ENCODE measurements at regions not wholly inside any gene's neighbourhood (a gene's known extent, or its start where the extent isn't known, plus 50 kb on each side); places are given as distances from the start of the nearest gene placed in this dataset.

DNA sequence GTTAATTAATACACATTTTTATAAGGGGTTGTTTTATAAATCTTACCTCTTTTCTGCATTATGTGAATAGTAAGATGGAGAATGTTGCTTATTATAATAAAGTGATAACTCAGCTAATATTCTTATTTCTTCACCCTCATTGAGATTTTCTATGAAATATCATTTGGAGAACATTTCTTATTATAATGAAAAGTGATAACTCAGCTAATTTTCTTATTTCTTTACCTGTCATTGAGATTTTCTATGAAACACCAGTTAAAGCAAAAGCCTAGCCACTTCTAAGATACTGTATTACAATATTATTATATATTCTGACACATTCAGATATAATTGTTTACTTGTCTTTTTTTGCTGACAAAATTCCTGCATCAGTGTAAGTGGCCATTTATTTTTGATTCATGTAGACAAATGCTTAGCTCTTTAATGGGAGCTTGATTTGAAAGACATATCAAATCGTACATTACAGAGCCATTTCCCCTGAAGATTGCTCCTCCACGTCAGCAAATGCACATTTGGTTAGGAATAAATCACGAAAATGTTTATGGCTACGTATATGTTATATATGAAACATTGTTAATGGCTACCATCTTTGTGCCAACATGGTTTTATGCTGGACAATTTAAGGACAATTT is 427.5 kb downstream of the CHL1 start:
- DNase-seq (ENCODE audit: extremely low read depth in 1 of 11, low read depth in 9 of 11, low spot score in 4 of 11): no peak

DNA sequence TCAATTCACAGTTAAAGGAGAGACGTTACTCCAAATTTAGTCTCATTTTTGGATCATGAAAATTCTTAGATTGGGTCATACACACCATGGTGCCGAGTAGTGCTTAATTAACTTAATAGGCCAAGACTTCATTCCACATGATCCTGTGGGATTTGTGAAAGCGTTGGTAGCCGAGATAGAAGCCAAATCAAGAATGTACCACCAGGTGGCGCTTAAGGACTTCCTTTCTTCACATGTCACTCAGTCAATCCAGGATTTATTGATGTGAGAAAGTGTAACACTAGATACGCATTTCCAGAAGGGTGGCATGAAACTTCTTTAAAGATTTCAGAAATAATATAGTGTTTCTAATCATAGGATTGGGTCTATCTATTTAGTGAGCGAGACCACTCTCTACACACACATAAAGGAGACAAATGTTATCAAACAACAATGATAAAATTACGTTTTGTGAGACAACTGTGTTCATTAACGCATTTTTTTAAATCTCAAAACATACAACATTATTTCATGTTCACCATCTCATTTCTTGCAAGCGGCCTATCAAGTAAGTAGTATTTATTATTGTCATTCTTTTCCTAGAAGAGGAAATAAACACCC is 436.1 kb downstream of the CHL1 start:
- peak; percentile 35 to 71 (median 56) for DNase-seq (ENCODE audit: extremely low read depth in 1 of 11, low read depth in 9 of 11, low spot score in 4 of 11)

DNA sequence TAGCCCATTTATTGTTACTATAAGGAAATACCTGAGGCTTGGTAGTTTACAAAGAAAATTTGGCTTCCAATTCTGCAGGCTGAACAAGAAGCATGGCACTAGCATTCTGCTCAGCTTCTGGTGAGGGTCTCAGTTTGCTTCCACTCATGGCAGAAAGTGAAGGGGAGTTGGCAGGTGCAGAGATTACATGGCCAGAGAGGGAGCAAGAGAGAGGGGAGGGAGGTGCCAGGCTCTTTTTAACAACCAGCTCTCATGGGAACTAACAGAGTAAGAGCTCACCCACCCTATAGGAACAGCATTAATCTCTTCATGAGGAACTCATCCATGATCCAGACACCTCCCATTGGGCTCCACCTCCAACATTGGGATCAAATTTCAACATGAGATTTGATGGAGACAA is 437.9 kb downstream of the CHL1 start:
- no peak for DNase-seq (ENCODE audit: extremely low read depth in 1 of 11, low read depth in 9 of 11, low spot score in 4 of 11)

DNA sequence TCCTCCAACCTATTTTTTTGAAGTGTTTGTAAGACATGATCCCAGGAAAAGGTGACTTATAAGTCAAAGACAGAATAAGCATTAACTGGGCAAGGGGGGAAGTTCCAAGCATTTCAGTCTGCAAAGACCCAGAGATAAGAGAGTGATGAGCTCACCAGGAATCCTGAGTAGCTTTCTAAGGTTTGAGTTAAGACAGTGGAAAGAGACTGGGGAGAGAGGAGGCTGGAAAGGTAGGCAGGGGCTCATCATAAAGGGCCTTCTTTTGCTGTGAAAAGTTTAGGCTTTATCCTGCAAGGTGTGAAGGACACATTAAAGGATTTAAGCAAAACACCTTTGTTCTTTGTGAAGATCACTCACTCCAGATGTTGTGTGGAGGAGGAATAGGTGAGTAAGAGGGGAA is 438.8 kb downstream of the CHL1 start:
- DNase-seq (ENCODE audit: extremely low read depth in 1 of 11, low read depth in 9 of 11, low spot score in 4 of 11): no peak

DNA sequence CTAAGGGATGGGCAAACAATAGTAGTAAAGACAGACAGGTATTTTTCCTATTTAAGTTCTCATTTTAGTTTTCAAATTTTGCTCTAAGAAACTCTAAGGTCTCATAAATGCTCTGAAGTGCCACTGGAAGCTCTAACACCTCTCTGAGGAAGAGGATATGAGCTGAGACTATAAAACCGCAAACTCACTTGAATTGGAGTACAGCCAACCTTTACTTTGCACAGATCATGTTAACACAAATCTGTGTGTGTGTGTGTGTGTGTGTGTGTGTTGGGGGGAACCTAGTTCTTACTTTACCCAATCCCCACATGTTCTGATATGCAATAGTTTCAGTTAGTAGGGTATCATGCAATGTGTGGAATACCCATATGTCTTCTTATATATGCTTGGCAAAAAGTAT is 446.8 kb downstream of the CHL1 start:
- DNase-seq (ENCODE audit: extremely low read depth in 1 of 11, low read depth in 9 of 11, low spot score in 4 of 11): no peak

DNA sequence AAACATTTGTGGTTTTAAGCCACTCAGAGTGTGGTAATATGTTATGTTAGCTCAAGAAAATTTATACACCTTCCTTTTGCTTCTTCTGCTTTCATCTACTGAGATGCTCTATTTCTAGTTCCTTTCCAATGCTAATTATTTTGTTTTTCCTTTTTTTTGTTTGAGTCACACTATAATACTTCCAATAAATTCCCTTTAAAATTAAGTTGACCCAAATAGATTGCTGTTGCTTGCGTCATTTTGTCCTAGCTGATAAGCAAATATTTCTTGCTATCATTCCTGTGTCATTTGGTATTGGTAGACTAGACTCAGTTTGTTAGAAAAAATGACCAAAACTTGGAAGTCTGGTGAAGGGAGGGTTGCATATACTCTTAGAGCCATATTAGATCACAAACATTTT is 437.0 kb upstream of the CNTN6 start:
- no peak for DNase-seq (ENCODE audit: extremely low read depth in 1 of 11, low read depth in 9 of 11, low spot score in 4 of 11)

DNA sequence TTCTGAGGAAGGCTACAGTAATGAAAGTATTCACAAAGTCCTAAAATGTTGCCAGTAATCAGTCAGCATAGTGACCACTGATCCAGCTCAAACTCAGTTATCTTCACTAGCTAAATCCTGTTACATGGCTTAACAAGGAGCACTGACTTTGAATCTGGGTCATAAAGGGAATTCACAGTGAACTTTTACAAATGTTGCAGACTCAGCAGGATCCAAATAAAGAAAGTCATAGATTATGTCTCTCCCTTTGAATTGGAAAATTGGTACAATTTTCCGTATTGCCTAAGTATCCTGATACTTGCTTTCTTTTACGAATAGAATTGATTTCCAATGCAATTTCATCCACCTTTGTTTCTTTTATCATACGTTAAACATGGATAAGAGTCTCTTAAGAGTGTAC is 431.5 kb upstream of the CNTN6 start:
- DNase-seq (ENCODE audit: extremely low read depth in 1 of 11, low read depth in 9 of 11, low spot score in 4 of 11): no peak

DNA sequence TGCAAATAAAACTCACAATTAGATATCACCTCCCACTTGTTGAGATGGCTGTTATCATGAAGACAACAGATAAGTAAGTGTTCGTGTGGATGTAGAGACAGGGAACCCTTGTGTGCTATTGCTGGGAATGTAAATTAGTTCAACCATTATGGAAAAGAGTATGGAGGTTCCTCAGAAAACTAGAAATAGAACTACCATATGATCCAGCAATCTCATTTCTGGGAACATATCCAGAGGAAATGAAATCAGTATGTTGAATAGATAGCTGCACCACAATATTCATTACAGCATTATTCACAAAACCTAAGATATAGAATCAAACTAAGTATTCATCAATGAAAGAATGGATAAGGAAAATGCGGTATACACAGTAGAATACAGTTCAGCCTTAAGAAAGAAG is 418.7 kb upstream of the CNTN6 start:
- DNase-seq (ENCODE audit: extremely low read depth in 1 of 11, low read depth in 9 of 11, low spot score in 4 of 11): no peak

DNA sequence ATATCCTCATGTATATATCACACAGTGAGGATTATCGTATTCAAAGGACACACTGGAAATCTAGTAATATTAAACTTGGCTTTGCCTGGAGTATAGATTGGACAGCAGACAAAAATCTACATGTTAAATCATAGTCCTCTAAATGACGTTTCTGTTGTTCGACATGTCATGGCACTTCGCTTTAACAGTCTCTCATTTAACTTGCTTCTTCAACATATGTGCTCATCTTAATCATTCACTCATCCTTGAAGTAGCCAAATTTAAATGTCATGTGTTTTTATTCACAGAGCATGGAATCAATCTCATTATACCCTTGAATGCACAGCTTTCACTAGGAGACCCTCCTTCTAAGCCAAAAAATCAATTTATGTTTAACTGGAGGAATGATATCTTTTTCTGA is 417.0 kb upstream of the CNTN6 start:
- DNase-seq (ENCODE audit: extremely low read depth in 1 of 11, low read depth in 9 of 11, low spot score in 4 of 11): no peak

DNA sequence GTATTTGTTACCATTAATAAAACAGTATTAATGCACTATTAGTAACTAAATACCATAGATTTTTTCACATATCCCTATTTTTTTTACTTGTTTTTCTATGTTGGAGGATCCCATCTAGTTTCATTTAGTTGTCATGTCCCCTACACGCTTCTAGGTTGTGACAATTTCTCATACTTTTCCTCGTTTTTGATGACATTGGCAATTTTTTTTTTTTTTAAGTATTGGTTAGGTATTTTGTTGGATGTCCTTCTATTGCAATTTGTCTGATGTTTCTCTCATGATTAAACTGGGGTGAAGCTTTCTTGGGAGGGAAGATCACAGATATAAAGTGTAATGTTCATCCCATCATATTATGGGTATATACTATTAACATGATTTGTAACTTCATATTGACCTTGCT is 409.1 kb upstream of the CNTN6 start:
- no peak for DNase-seq (ENCODE audit: extremely low read depth in 1 of 11, low read depth in 9 of 11, low spot score in 4 of 11)

DNA sequence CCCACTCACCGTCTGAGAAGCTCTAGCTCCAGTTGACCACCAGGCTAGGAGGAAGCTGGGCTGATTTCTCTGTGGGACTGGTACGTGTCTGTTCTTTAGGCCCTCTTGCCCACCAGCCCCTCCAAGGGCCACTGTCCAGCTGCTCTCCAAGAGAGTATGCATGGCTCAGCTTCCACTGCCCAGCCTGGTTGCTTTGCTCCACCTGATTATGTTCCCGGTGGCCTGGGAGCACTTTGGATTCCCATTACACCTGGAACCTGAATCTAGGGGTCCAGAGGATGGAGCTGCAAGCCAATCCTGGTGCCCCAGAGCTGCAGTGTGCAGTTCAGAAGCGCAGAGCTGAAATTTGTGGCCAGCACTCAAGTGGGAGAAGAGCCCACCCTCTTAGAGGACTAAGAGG is 402.1 kb upstream of the CNTN6 start:
- no peak for DNase-seq (ENCODE audit: extremely low read depth in 1 of 11, low read depth in 9 of 11, low spot score in 4 of 11)

DNA sequence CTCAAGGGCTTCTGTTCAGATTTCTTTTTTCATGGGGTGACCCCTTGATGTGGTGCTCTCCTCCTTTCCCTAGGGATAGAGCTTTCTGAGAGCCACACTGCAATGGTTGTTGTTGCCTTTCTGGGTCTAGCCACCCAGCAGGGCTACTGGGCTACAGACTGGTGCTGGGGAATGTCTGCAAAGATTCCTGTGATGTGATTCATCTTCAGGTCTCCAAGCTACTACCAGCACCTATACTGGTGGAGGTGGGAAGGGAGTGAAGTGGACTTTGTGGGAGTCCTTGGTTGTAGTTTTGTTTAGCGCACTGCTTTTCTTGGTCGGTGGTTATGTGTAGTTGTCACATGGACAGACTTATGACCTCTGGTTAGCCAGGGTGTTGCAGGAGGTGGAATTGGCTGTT is 392.3 kb upstream of the CNTN6 start:
- DNase-seq (ENCODE audit: extremely low read depth in 1 of 11, low read depth in 9 of 11, low spot score in 4 of 11): no peak

DNA sequence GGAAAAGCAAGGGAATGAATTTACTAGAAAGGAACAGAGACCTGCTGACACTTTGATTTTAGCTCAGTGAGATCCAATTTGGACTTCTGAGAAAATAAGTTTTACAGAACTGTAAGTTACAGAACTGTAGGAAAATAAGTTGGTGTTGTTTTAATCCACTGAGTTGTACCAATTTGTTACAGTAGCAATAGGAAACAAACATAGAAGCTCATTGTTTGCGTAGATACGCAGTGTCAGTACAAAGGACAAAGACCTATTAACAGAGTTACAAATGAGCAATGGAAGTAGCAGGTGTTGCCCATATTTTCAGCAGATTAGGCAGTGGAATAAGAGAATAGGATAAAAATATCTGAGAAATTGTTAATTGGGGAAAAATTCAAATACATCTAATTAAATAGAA is 385.8 kb upstream of the CNTN6 start:
- no peak for DNase-seq (ENCODE audit: extremely low read depth in 1 of 11, low read depth in 9 of 11, low spot score in 4 of 11)

DNA sequence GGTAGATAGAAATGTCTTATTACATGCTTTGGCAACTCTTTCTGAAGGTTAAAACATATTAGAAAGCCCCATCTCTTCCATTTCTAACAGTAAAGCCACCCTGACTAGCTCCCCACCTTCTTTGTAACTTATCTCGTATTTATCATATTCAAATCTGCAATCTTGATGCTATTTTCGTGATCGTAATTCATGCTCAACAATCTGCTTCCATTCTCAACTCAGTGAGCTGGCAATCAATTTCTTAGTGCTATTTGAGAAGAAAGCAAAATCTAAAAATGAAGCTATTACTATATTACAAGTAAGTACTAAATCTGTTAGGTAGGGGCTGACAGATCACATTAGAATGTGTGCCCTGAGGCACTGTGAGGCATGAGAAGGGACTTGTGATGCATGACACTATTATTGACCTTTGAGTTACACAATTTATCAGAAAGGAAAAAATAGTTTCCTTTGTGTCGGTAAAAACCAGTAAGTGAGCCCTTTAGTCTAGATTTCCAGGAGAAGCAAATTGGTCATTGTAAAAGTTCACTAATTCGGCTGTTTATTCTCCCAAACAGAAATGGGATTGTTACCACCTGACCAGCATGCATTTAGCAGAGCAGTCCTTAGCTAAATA is 379.7 kb upstream of the CNTN6 start:
- no peak for DNase-seq (ENCODE audit: extremely low read depth in 1 of 11, low read depth in 9 of 11, low spot score in 4 of 11)

DNA sequence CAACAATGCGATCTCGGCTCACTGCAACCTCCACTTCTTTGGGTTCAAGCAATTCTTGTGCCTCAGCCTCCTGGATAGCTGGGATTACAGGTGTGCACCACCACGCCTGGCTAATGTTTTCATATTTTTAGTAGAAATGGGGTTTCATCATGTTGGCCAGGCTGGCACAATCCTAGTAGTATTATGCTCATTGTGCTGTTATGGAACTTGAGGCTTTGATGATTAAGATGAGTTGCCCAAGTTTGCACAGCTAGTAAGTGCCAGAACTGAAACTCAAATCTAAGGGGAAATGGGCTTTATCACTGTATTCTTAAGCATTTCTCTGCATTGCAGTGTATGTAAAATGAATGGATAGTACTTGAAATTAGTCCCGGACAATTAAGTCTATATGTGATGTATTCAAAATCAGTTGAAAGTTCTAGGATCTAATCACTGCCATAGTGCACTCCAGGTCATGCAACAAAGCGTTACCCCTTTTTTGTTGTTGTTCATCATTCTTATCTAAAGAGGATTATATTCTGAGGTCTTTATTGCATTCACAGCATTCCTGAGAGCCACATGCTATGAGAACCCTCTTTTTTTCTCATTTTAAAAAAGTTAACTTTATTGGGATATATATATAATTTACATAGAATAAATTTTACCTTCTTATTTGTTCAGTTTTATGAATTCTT is 378.7 kb upstream of the CNTN6 start:
- no peak for DNase-seq (ENCODE audit: extremely low read depth in 1 of 11, low read depth in 9 of 11, low spot score in 4 of 11)

DNA sequence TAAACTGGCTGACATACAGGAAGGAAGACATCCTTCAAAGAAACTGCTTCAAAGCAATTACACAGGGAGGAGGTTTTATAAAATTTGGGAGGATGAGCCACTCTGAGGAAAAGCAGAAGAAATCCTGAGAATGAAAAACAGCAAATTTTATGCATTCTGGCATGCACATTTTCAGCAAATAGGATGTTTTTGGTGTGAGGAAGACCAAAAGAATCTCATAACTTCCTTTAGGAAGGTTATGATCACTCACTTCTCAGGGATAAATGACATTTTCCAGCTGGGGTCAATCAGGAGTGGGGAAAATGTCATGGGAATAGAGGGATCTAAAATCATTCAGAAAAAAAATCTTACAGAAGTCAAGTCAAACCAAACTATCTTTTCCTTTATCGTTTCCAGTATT is 371.7 kb upstream of the CNTN6 start:
- no peak for DNase-seq (ENCODE audit: extremely low read depth in 1 of 11, low read depth in 9 of 11, low spot score in 4 of 11)

DNA sequence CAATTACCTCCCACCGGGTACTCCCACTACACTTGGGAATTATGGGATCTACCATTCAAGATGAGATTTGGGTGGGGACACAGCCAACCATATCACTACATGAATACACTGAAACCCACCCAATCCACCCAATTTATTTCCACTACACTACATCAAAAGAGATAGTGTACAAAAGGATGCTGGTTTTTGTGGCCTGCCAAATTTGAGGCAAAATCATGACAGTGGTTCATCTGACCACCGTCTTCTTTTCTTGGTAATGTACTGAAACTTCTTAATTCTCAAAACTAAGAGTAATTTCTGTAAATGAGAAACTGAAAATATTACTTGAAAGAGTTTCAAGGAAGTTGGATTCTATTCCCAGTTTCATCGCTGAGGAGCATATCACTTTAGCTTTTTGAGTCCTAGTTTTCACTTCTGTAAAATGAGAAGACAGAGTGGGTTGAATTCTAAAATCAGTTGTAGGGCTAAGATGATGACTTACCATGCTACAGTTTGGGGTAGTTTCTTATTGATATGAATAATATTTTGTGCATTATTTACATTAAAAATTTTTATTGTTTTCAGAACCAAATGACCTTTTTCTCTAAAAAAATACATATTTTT is 360.4 kb upstream of the CNTN6 start:
- no peak for DNase-seq (ENCODE audit: extremely low read depth in 1 of 11, low read depth in 9 of 11, low spot score in 4 of 11)

DNA sequence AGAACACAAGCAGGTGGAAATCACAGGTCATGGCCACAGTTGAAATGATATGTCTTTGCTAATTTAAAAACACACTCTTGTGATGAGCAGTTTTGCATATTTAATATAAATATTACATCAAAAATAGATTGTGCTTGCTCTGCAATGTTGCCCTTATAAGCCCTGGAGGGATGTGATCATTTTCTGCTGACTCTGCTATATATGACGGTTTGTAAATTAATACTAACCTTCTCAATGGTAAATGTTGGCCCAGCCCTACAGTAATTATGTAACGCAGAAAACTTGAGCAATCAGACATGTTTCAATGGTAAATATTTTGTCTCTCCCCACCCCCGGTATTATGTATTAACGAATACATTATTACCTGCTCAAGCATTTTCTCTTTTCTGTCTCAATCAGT is 359.5 kb upstream of the CNTN6 start:
- DNase-seq (ENCODE audit: extremely low read depth in 1 of 11, low read depth in 9 of 11, low spot score in 4 of 11): no peak

DNA sequence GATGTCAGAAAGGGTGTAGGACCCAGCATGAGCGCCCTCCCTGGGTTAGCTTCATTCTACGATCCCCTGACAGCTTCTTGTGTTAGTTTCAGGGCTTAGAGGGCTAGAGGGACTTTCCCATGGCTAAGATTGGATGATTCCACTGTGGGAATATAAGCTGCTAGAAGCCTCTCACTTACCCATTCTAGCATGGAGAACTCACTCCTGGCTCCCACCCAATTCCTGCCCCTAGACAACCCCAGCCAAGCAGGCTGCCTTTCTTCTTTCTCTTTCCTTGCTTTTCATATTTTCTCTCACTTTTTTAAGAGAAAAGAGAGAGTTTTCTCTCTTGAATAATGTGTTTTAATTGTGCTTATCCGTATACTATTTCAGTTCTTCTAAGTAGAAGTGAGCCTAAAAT is 335.1 kb upstream of the CNTN6 start:
- DNase-seq (ENCODE audit: extremely low read depth in 1 of 11, low read depth in 9 of 11, low spot score in 4 of 11): no peak

DNA sequence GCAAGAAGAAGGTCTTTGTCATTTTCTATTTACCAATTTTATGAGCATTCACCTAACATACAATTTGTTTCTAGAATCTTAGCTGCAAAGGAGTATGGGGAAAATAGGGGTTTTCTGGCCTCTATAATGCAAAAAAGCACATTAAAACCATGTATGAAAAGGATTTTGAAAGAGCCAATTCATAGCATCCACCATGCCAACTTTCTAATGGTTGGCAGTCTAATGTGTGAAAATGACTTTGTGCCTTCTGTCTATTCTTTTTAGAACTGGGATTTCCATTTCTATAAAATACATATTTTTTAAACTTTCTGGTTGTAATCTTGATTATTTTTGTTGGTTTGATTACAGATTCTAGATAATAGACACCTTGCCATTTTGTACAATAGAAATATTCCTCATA is 333.7 kb upstream of the CNTN6 start:
- no peak for DNase-seq (ENCODE audit: extremely low read depth in 1 of 11, low read depth in 9 of 11, low spot score in 4 of 11)

Measured in renal cortex interstitium (tissue), 11 donors.